OCI-LY7 (cell line): ENCODE measurements at regions not wholly inside any gene's neighbourhood (a gene's known extent, or its start where the extent isn't known, plus 50 kb on each side); places are given as distances from the start of the nearest gene placed in this dataset.

ENCODE experiments used
- CTCF ChIP-seq: fragments of 200-600 bp; sonication (generic); conservative IDR thresholded peaks from 2 replicates; pipeline ENCODE4 v1.5.1; 2014; ENCODE audit warnings: mild to moderate bottlenecking, antibody characterized with exemption, low read length, moderate library complexity, mixed read lengths
- EZH2phosphoT487 ChIP-seq: fragments of 200-600 bp; sonication (generic); IDR thresholded peaks from 2 replicates; pipeline ENCODE4 v1.6.1; 2018; ENCODE audit warnings: low read depth, borderline replicate concordance, mild to moderate bottlenecking, mixed run types, antibody characterized with exemption, low read length, moderate library complexity, mixed read lengths

- TF ChIP-seq CTCF, result no peak
- TF ChIP-seq EZH2phosphoT487, result no peak
Observed at GRCh38 chr13:34006011-34006410, 188.1 kb downstream of the RFC3 start.
